H9 (cell line): ENCODE measurements at regions not wholly inside any gene's neighbourhood (a gene's known extent, or its start where the extent isn't known, plus 50 kb on each side); places are given as distances from the start of the nearest gene placed in this dataset.

Experiments used
- DNase-seq: peaks from one replicate; pipeline ENCODE4 v3.0.0-alpha.2; 2017
- H2AFZ ChIP-seq: one replicate; pipeline ENCODE4 v1.6.1; 2013; ENCODE audit warnings: mild to moderate bottlenecking, low read length, control low read depth, moderate library complexity
- H2AK5ac ChIP-seq: 2 replicates; pipeline ENCODE4 v1.6.1; 2013; ENCODE audit warnings: low read length, control low read depth, mixed read lengths; ENCODE audit not compliant: insufficient read length
- H2BK120ac ChIP-seq: one replicate; pipeline ENCODE4 v1.6.1; 2013; ENCODE audit warnings: low read depth, mild to moderate bottlenecking, low read length, control low read depth, inconsistent platforms; ENCODE audit not compliant: poor library complexity, severe bottlenecking
- H2BK12ac ChIP-seq: 2 replicates; pipeline ENCODE4 v1.6.1; 2013; ENCODE audit warnings: low read length, control low read depth, mixed read lengths, low read depth; ENCODE audit not compliant: insufficient read length
- H2BK15ac ChIP-seq: 2 replicates; pipeline ENCODE4 v1.6.1; 2013; ENCODE audit warnings: low read depth, low read length, control low read depth
- H2BK20ac ChIP-seq: one replicate; pipeline ENCODE4 v1.6.1; 2013; ENCODE audit warnings: low read depth, mild to moderate bottlenecking, low read length, control low read depth, inconsistent platforms; ENCODE audit not compliant: poor library complexity, severe bottlenecking
- H2BK5ac ChIP-seq: 2 replicates; pipeline ENCODE4 v1.6.1; 2013; ENCODE audit warnings: low read length, control low read depth, mixed read lengths; ENCODE audit not compliant: insufficient read length
- H3K14ac ChIP-seq: 2 replicates; pipeline ENCODE4 v1.6.1; 2013; ENCODE audit warnings: low read length, control low read depth; ENCODE audit not compliant: insufficient read depth
- H3K18ac ChIP-seq: 2 replicates; pipeline ENCODE4 v1.6.1; 2013; ENCODE audit warnings: low read depth, mild to moderate bottlenecking, mixed read lengths, low read length, control low read depth; ENCODE audit not compliant: insufficient read length
- H3K23ac ChIP-seq: 2 replicates; pipeline ENCODE4 v1.6.1; 2013; ENCODE audit warnings: low read length, control low read depth, mixed read lengths, low read depth; ENCODE audit not compliant: insufficient read length
- H3K23me2 ChIP-seq: 2 replicates; pipeline ENCODE4 v1.6.1; 2013; ENCODE audit warnings: low read depth, mild to moderate bottlenecking, mixed read lengths, low read length, control low read depth; ENCODE audit not compliant: insufficient read length, poor library complexity, severe bottlenecking
- H3K27ac ChIP-seq: 2 replicates; pipeline ENCODE4 v1.5.1; 2013; ENCODE audit warnings: low read length, control low read depth, mixed read lengths, low read depth; ENCODE audit not compliant: insufficient read length
- H3K27me3 ChIP-seq: 2 replicates; pipeline ENCODE4 v1.6.1; 2013; ENCODE audit warnings: low read length, control low read depth, inconsistent platforms; ENCODE audit not compliant: insufficient read depth
- H3K4ac ChIP-seq: 2 replicates; pipeline ENCODE4 v1.6.1; 2013; ENCODE audit warnings: low read depth, mild to moderate bottlenecking, control low read depth, inconsistent platforms, low read length, moderate library complexity
- H3K4me1 ChIP-seq: 2 replicates; pipeline ENCODE4 v1.6.1; 2013; ENCODE audit warnings: low read length, control low read depth, inconsistent platforms; ENCODE audit not compliant: insufficient read depth
- H3K4me2 ChIP-seq: 2 replicates; pipeline ENCODE4 v1.6.1; 2013; ENCODE audit warnings: low read length, control low read depth, mixed read lengths; ENCODE audit not compliant: insufficient read length, insufficient read depth
- H3K56ac ChIP-seq: 2 replicates; pipeline ENCODE4 v1.6.1; 2013; ENCODE audit warnings: low read depth, mild to moderate bottlenecking, mixed read lengths, low read length, control low read depth; ENCODE audit not compliant: insufficient read length
- H3K79me1 ChIP-seq: 2 replicates; pipeline ENCODE4 v1.6.1; 2013; ENCODE audit warnings: low read depth, mild to moderate bottlenecking, moderate library complexity, low read length, control low read depth, inconsistent platforms; ENCODE audit not compliant: insufficient read depth, poor library complexity, severe bottlenecking
- H3K79me2 ChIP-seq: 2 replicates; pipeline ENCODE4 v1.6.1; 2013; ENCODE audit warnings: low read length, control low read depth, inconsistent platforms; ENCODE audit not compliant: insufficient read depth
- H3K9ac ChIP-seq: 2 replicates; pipeline ENCODE4 v1.6.1; 2013; ENCODE audit warnings: low read length, control low read depth, mixed read lengths; ENCODE audit not compliant: insufficient read length; ENCODE audit errors: extremely low read depth
- H3K9me3 ChIP-seq: one replicate; pipeline ENCODE4 v1.6.1; 2013; ENCODE audit warnings: low read depth, low read length, inconsistent platforms; ENCODE audit not compliant: control insufficient read depth
- H3T11ph ChIP-seq: one replicate; pipeline ENCODE4 v1.6.1; 2013; ENCODE audit warnings: mild to moderate bottlenecking, low read length, control low read depth, inconsistent platforms
- H4K20me1 ChIP-seq: one replicate; pipeline ENCODE4 v1.6.1; 2013; ENCODE audit not compliant: control insufficient read depth, insufficient read length, insufficient read depth
- H4K5ac ChIP-seq: 2 replicates; pipeline ENCODE4 v1.6.1; 2013; ENCODE audit warnings: low read depth, mild to moderate bottlenecking, mixed read lengths, low read length, control low read depth; ENCODE audit not compliant: insufficient read length
- H4K8ac ChIP-seq: replicated peaks from 2 replicates; pipeline ENCODE4 v1.6.1; 2013; ENCODE audit warnings: low read length, control low read depth, mixed read lengths, low read depth; ENCODE audit not compliant: insufficient read length
- H4K91ac ChIP-seq: 2 replicates; pipeline ENCODE4 v1.6.1; 2013; ENCODE audit warnings: low read depth, mild to moderate bottlenecking, moderate library complexity, mixed read lengths, low read length, control low read depth; ENCODE audit not compliant: insufficient read length
- H3K27ac Mint-ChIP-seq, 3 experiments: 2 replicates in 2 of 3; 3 replicates in 1 of 3; pipeline ENCODE4 v1.8.0; 2020 to 2021; ENCODE audit warnings: mixed read lengths in 3 of 3, mild to moderate bottlenecking in 1 of 3, moderate library complexity in 1 of 3
- H3K27me3 Mint-ChIP-seq: 2 replicates; pipeline ENCODE4 v1.8.0; 2021; ENCODE audit warnings: low read depth, mild to moderate bottlenecking, moderate library complexity, mixed read lengths
- H3K36me3 Mint-ChIP-seq, 3 experiments: 2 replicates in 2 of 3; 3 replicates in 1 of 3; pipeline ENCODE4 v1.8.0; 2020 to 2021; ENCODE audit warnings: low read depth in 3 of 3, mixed read lengths in 3 of 3; ENCODE audit not compliant: insufficient read depth in 1 of 3
- H3K4me1 Mint-ChIP-seq, 2 experiments: 2 replicates each; pipeline ENCODE4 v1.8.0; 2020; ENCODE audit warnings: mixed read lengths in 2 of 2
- H3K4me3 Mint-ChIP-seq, 2 experiments: 2 replicates in 1 of 2; 3 replicates in 1 of 2; pipeline ENCODE4 v1.8.0; 2020 to 2021; ENCODE audit warnings: mild to moderate bottlenecking in 2 of 2, mixed read lengths in 2 of 2, moderate library complexity in 1 of 2
- H3K9me3 Mint-ChIP-seq, 2 experiments: 2 replicates in 1 of 2; 3 replicates in 1 of 2; pipeline ENCODE4 v1.8.0; 2020; ENCODE audit warnings: mild to moderate bottlenecking in 2 of 2, mixed read lengths in 2 of 2, moderate library complexity in 1 of 2
- WGBS: extraction: QIAGEN DNeasy Blood & Tissue Kit; methylation state at CpG from one replicate; pipeline ENCODE4 v1.1.7; 2013; ENCODE audit warnings: missing lambda C conversion rate, low lambda C conversion rate, mixed read lengths; ENCODE audit not compliant: insufficient read length; ENCODE audit errors: extremely low coverage; 5-methylcytosine and 5-hydroxymethylcytosine counted together
- TF ChIP-seq, protein P1 (sequence below): fragments of 200-600 bp; sonication (generic); conservative IDR thresholded peaks from 3 replicates; pipeline ENCODE4 v1.8.0; 2021; ENCODE audit warnings: antibody characterized with exemption, mild to moderate bottlenecking

- no peak overlapping the region for H3K23ac ChIP-seq
- H2BK15ac ChIP-seq, result no peak overlapping the region
- no peaks in the 10 kb centered on the region for H3K4me1 ChIP-seq
- no peak overlapping the region for H4K5ac ChIP-seq
- TF ChIP-seq, protein P1, sequence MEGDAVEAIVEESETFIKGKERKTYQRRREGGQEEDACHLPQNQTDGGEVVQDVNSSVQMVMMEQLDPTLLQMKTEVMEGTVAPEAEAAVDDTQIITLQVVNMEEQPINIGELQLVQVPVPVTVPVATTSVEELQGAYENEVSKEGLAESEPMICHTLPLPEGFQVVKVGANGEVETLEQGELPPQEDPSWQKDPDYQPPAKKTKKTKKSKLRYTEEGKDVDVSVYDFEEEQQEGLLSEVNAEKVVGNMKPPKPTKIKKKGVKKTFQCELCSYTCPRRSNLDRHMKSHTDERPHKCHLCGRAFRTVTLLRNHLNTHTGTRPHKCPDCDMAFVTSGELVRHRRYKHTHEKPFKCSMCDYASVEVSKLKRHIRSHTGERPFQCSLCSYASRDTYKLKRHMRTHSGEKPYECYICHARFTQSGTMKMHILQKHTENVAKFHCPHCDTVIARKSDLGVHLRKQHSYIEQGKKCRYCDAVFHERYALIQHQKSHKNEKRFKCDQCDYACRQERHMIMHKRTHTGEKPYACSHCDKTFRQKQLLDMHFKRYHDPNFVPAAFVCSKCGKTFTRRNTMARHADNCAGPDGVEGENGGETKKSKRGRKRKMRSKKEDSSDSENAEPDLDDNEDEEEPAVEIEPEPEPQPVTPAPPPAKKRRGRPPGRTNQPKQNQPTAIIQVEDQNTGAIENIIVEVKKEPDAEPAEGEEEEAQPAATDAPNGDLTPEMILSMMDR, result no peak
- H3K79me1 ChIP-seq, result no peaks in the 10 kb centered on the region
- no peak overlapping the region for H2BK20ac ChIP-seq
- H3K27ac ChIP-seq, result no peak overlapping the region
- H3K9me3 ChIP-seq, result no peaks in the 10 kb centered on the region
- H2AFZ ChIP-seq, result no peak overlapping the region
- Mint-ChIP-seq H3K27me3 (peaks cover 8% of the 10 kb centered on the region), H3K4me3 (no peak overlapping the region), H3K36me3 (no peaks in the 10 kb centered on the region), H3K27ac (no peak overlapping the region), H3K9me3 (peaks cover 0 to 4% of the 10 kb centered on the region in 2 experiments; a peak in 3 of 5 replicates), H3K4me1 (no peaks in the 10 kb centered on the region)
- no peak overlapping the region for H3K56ac ChIP-seq
- H3K23me2 ChIP-seq, result no peaks in the 10 kb centered on the region
- H3K14ac ChIP-seq, result no peak overlapping the region
- no peak overlapping the region for H4K91ac ChIP-seq
- H3K4ac ChIP-seq, result no peak overlapping the region
- H4K20me1 ChIP-seq, result no peaks in the 10 kb centered on the region
- WGBS, result no CpG with 5 or more reads among the region's 1 CpG
- H3K27me3 ChIP-seq, result no peaks in the 10 kb centered on the region
- H3T11ph ChIP-seq, result no peak overlapping the region
- no peak overlapping the region for H2AK5ac ChIP-seq
- no peak for DNase-seq
- H2BK12ac ChIP-seq, result no peak overlapping the region
- H2BK5ac ChIP-seq, result no peak overlapping the region
- H3K18ac ChIP-seq, result no peak overlapping the region
- H3K79me2 ChIP-seq, result no peaks in the 10 kb centered on the region
- no peak overlapping the region for H2BK120ac ChIP-seq
- no peak overlapping the region for H3K4me2 ChIP-seq
- no peak overlapping the region for H4K8ac ChIP-seq
- H3K9ac ChIP-seq, result no peak overlapping the region
These were observed 291.2 kb downstream of the KIF20B start for GRCh38 chr10:89992575-89992974.
